ENCODE measurements at regions not wholly inside any gene's neighbourhood (a gene's known extent, or its start where the extent isn't known, plus 50 kb on each side); places are given as distances from the start of the nearest gene placed in this dataset.

- Mint-ChIP-seq H3K4me3 (ENCODE audit: unreplicated experiment) (no peak overlapping the region), H3K36me3 (ENCODE audit: unreplicated experiment) (no peaks in the 10 kb centered on the region), H3K9me3 (ENCODE audit: unreplicated experiment) (peaks cover 5% of the 10 kb centered on the region), H3K27me3 (ENCODE audit: unreplicated experiment) (peaks cover 7% of the 10 kb centered on the region), H3K27ac (ENCODE audit: unreplicated experiment) (no peak overlapping the region), H3K4me1 (ENCODE audit: unreplicated experiment) (no peaks in the 10 kb centered on the region)
- DNase-seq (ENCODE audit: extremely low spot score, unreplicated experiment), result peak; percentile 81
- no peak for TF ChIP-seq CTCF (IDR thresholded peaks at IDR 0.05)
These were observed 120.9 kb upstream of the TMEM106B start for GRCh38 chr7:12089951-12090756.

DNA sequence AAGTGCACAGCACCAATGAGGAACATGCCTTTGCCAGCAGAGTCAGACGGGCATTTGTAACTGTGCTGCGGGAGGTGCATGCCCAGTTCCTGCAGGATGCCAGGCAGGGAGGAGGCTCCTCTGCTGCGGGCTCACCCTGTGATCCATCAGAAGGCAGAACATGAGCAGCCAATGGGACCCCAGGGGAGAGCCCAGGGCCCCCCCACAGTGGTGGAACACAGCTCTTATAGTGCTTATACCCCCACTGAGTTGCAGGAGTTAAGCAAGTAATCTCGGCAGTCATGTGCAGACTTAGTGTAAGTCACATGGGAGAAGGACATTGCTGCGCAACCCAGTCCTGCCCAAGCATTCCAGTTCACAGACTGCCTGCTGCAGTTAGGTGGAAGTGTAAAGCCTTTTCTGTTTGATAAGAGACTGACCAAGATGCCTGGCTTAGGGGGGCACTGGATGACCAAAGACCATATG lies 120.3 kb upstream of the TMEM106B start:
- Mint-ChIP-seq H3K27me3 (ENCODE audit: unreplicated experiment) (peaks cover 7% of the 10 kb centered on the region), H3K4me1 (ENCODE audit: unreplicated experiment) (no peaks in the 10 kb centered on the region), H3K36me3 (ENCODE audit: unreplicated experiment) (no peaks in the 10 kb centered on the region), H3K27ac (ENCODE audit: unreplicated experiment) (no peak overlapping the region), H3K4me3 (ENCODE audit: unreplicated experiment) (no peak overlapping the region), H3K9me3 (ENCODE audit: unreplicated experiment) (peaks cover 4% of the 10 kb centered on the region)
- TF ChIP-seq CTCF (IDR thresholded peaks at IDR 0.05), result no peak
- DNase-seq (ENCODE audit: extremely low spot score, unreplicated experiment), result peak; percentile 80

- DNase-seq (ENCODE audit: extremely low spot score, unreplicated experiment), result no peak
- Mint-ChIP-seq H3K36me3 (ENCODE audit: unreplicated experiment) (no peaks in the 10 kb centered on the region), H3K27ac (ENCODE audit: unreplicated experiment) (no peak overlapping the region), H3K27me3 (ENCODE audit: unreplicated experiment) (peaks cover 7% of the 10 kb centered on the region), H3K4me3 (ENCODE audit: unreplicated experiment) (no peak overlapping the region), H3K9me3 (ENCODE audit: unreplicated experiment) (no peaks in the 10 kb centered on the region), H3K4me1 (ENCODE audit: unreplicated experiment) (no peaks in the 10 kb centered on the region)
- TF ChIP-seq CTCF (IDR thresholded peaks at IDR 0.05), result no peak
These were observed 119.9 kb upstream of the TMEM106B start for GRCh38 chr7:12091231-12091630.

- Mint-ChIP-seq H3K27ac (ENCODE audit: unreplicated experiment) (no peak overlapping the region), H3K4me3 (ENCODE audit: unreplicated experiment) (no peak overlapping the region), H3K4me1 (ENCODE audit: unreplicated experiment) (no peaks in the 10 kb centered on the region), H3K9me3 (ENCODE audit: unreplicated experiment) (no peaks in the 10 kb centered on the region), H3K27me3 (ENCODE audit: unreplicated experiment) (peaks cover 7% of the 10 kb centered on the region), H3K36me3 (ENCODE audit: unreplicated experiment) (no peaks in the 10 kb centered on the region)
- TF ChIP-seq CTCF (IDR thresholded peaks at IDR 0.05), result no peak
- no peak for DNase-seq (ENCODE audit: extremely low spot score, unreplicated experiment)
These were observed 118.5 kb upstream of the TMEM106B start for GRCh38 chr7:12092499-12093130.

GRCh38 chr7:12093365-12093764 lies 117.7 kb upstream of the TMEM106B start:
- Mint-ChIP-seq H3K27me3 (ENCODE audit: unreplicated experiment) (peaks cover 7% of the 10 kb centered on the region), H3K4me1 (ENCODE audit: unreplicated experiment) (no peaks in the 10 kb centered on the region), H3K27ac (ENCODE audit: unreplicated experiment) (no peak overlapping the region), H3K36me3 (ENCODE audit: unreplicated experiment) (no peaks in the 10 kb centered on the region), H3K9me3 (ENCODE audit: unreplicated experiment) (no peaks in the 10 kb centered on the region), H3K4me3 (ENCODE audit: unreplicated experiment) (no peak overlapping the region)
- no peak for DNase-seq (ENCODE audit: extremely low spot score, unreplicated experiment)
- no peak for TF ChIP-seq CTCF (IDR thresholded peaks at IDR 0.05)
